ENCODE measurements at regions not wholly inside any gene's neighbourhood (a gene's known extent, or its start where the extent isn't known, plus 50 kb on each side); places are given as distances from the start of the nearest gene placed in this dataset.

DNA sequence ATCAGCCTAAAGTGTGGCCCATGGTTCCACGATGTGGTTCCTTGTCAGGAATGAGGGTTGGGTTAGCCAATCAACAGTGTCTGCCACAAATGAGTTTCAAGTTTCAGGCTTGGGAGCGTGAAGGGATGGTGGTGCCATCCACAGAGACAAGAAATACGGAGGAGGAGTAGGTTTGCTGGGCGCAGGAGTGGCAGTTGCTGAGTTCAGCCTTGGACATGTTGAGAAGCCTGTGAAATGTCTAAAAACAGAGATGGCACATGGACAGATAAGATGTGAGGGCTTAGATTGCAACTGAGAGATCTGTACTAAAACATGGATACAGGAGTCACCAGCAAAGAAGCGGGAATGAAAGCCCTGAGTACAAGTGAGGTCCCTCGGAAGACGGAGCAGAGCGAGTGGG, 481.0 kb downstream of the BCOR start:
- no peak for TF ChIP-seq POLR2A (IDR thresholded peaks at IDR 0.05)
- no peak for TF ChIP-seq CTCF (IDR thresholded peaks at IDR 0.05)

Data from uterus (tissue), 2 donors.